Liver (tissue), 8 donors: ENCODE measurements at regions not wholly inside any gene's neighbourhood (a gene's known extent, or its start where the extent isn't known, plus 50 kb on each side); places are given as distances from the start of the nearest gene placed in this dataset.
A peak's percentile ranks its signal among the peaks of the same experiment; 100 is the strongest.

ENCODE experiments used
- DNase-seq: peaks from one replicate; pipeline ENCODE4 v3.0.0-alpha.2; 2017; ENCODE audit warnings: low spot score
- H3K27ac ChIP-seq, 2 donors: one replicate each; pipeline ENCODE4 v1.7.0; 2013; ENCODE audit warnings: inconsistent platforms in 2 of 2, low read length in 2 of 2, control low read depth in 1 of 2, low read depth in 1 of 2, mild to moderate bottlenecking in 1 of 2
- H3K27me3 ChIP-seq, 4 donors: one replicate each; pipeline versions ENCODE4 v1.6.1 to v1.7.0; 2013; ENCODE audit warnings: low read length in 3 of 4, inconsistent platforms in 1 of 4, mild to moderate bottlenecking in 1 of 4, moderate library complexity in 1 of 4; ENCODE audit not compliant: control insufficient read depth in 4 of 4, insufficient read depth in 4 of 4
- H3K36me3 ChIP-seq, 4 donors: one replicate each; pipeline versions ENCODE4 v1.6.1 to v1.7.0; 2013; ENCODE audit warnings: low read length in 3 of 4, mild to moderate bottlenecking in 3 of 4, low read depth in 1 of 4, moderate library complexity in 1 of 4; ENCODE audit not compliant: control insufficient read depth in 4 of 4, insufficient read depth in 3 of 4
- H3K4me1 ChIP-seq, 4 donors: one replicate each; pipeline versions ENCODE4 v1.6.1 to v1.7.0; 2013; ENCODE audit warnings: low read length in 3 of 4, mild to moderate bottlenecking in 3 of 4, moderate library complexity in 1 of 4; ENCODE audit not compliant: control insufficient read depth in 4 of 4, insufficient read depth in 4 of 4
- H3K4me3 ChIP-seq, 3 donors: one replicate each; pipeline versions ENCODE4 v1.6.1 to v1.7.0; 2013; ENCODE audit warnings: low read length in 3 of 3, control low read depth in 1 of 3, low read depth in 1 of 3, mild to moderate bottlenecking in 1 of 3
- H3K9ac ChIP-seq, 2 donors: one replicate each; pipeline ENCODE4 v1.7.0; 2013; ENCODE audit warnings: low read length in 2 of 2, mild to moderate bottlenecking in 2 of 2, moderate library complexity in 2 of 2, control low read depth in 1 of 2, low read depth in 1 of 2
- H3K9me3 ChIP-seq, 4 donors: one replicate each; pipeline versions ENCODE4 v1.6.1 to v1.7.0; 2013; ENCODE audit warnings: low read length in 3 of 4; ENCODE audit not compliant: control insufficient read depth in 4 of 4
- ATF3 ChIP-seq: IDR thresholded peaks from 2 replicates; pipeline ENCODE4 v1.6.1; 2016; ENCODE audit warnings: antibody characterized with exemption
- CTCF ChIP-seq: fragments of 150-350 bp; IDR thresholded peaks from 2 replicates; pipeline ENCODE4 v1.5.1; 2017; ENCODE audit warnings: improper control_type of control experiment, low read depth, low read length; ENCODE audit not compliant: missing input control
- EGR1 ChIP-seq, 2 donors: IDR thresholded peaks; 2 replicates each; pipeline ENCODE4 v1.6.1; 2016 to 2018; ENCODE audit warnings: antibody characterized with exemption in 2 of 2, low read depth in 2 of 2
- FOXA1 ChIP-seq: IDR thresholded peaks from 2 replicates; pipeline ENCODE4 v1.6.1; 2016; ENCODE audit warnings: antibody characterized with exemption
- FOXA2 ChIP-seq: IDR thresholded peaks from 2 replicates; pipeline ENCODE4 v1.6.1; 2016; ENCODE audit warnings: antibody characterized with exemption
- HNF4A ChIP-seq, 2 donors: conservative IDR thresholded peaks; 2 replicates each; pipeline ENCODE4 v1.6.1; 2016; ENCODE audit warnings: antibody characterized with exemption in 2 of 2, mild to moderate bottlenecking in 2 of 2
- HNF4G ChIP-seq: IDR thresholded peaks from 2 replicates; pipeline ENCODE4 v1.6.1; 2016; ENCODE audit warnings: antibody characterized with exemption
- JUND ChIP-seq, 2 donors: IDR thresholded peaks; 2 replicates each; pipeline ENCODE4 v1.6.1; 2016; ENCODE audit warnings: antibody characterized with exemption in 2 of 2
- MAX ChIP-seq: IDR thresholded peaks from 2 replicates; pipeline ENCODE4 v1.6.1; 2016; ENCODE audit warnings: antibody characterized with exemption
- NR2F2 ChIP-seq: IDR thresholded peaks from 2 replicates; pipeline ENCODE4 v1.6.1; 2016; ENCODE audit warnings: antibody characterized with exemption
- RAD21 ChIP-seq, 2 donors: IDR thresholded peaks; 2 replicates each; pipeline ENCODE4 v1.6.1; 2016; ENCODE audit warnings: antibody characterized with exemption in 2 of 2, mild to moderate bottlenecking in 2 of 2
- REST ChIP-seq: IDR thresholded peaks from 2 replicates; pipeline ENCODE4 v1.6.1; 2016; ENCODE audit warnings: antibody characterized with exemption, mild to moderate bottlenecking
- RXRA ChIP-seq, 2 donors: IDR thresholded peaks; 2 replicates each; pipeline ENCODE4 v1.6.1; 2017 to 2018; ENCODE audit warnings: antibody characterized with exemption in 2 of 2, mild to moderate bottlenecking in 1 of 2
- SP1 ChIP-seq: IDR thresholded peaks from 2 replicates; pipeline ENCODE4 v1.6.1; 2018; ENCODE audit warnings: antibody characterized with exemption, mild to moderate bottlenecking
- TAF1 ChIP-seq: conservative IDR thresholded peaks from 2 replicates; pipeline ENCODE4 v1.6.1; 2016; ENCODE audit warnings: antibody characterized with exemption, mild to moderate bottlenecking
- YY1 ChIP-seq: IDR thresholded peaks from 2 replicates; pipeline ENCODE4 v1.6.1; 2016; ENCODE audit warnings: antibody characterized with exemption, mild to moderate bottlenecking
- ZBTB33 ChIP-seq: IDR thresholded peaks from 2 replicates; pipeline ENCODE4 v1.6.1; 2016; ENCODE audit warnings: antibody characterized with exemption
- WGBS: extraction: QIAGEN DNeasy Blood & Tissue Kit; methylation state at CpG from one replicate; pipeline ENCODE4 v1.1.7; 2013; 5-methylcytosine and 5-hydroxymethylcytosine counted together
- donor health status: healthy.
- donor health status: healthy.
- donor health status: healthy.
- donor health status: healthy.
- donor health status: healthy.

- H3K9me3 ChIP-seq: no peaks in the 10 kb centered on the region
- H3K9ac ChIP-seq: no peak overlapping the region
- DNase-seq: no peak
- peaks cover 0 to 12% (median under 1%) of the 10 kb centered on the region in 4 donors for H3K27me3 ChIP-seq
- peaks cover 4 to 13% (median 9%) of the 10 kb centered on the region in 4 donors for H3K4me1 ChIP-seq
- H3K36me3 ChIP-seq: no peaks in the 10 kb centered on the region
- no peak for TF ChIP-seq EGR1 (IDR thresholded peaks at IDR 0.05; ENCODE audit: low read depth in 2 of 2)
- no peak for TF ChIP-seq RXRA (IDR thresholded peaks at IDR 0.05)
- no peak for TF ChIP-seq TAF1
- no peak for TF ChIP-seq MAX
- TF ChIP-seq ATF3: no peak
- no peak for TF ChIP-seq FOXA1
- no peak for TF ChIP-seq JUND (IDR thresholded peaks at IDR 0.05)
- TF ChIP-seq HNF4G: no peak
- no peak for TF ChIP-seq NR2F2
- TF ChIP-seq RAD21 (IDR thresholded peaks at IDR 0.05): no peak
- TF ChIP-seq FOXA2: no peak
- TF ChIP-seq CTCF: no peak
- no peak for TF ChIP-seq REST
- TF ChIP-seq YY1: no peak
- no peak for TF ChIP-seq SP1
- TF ChIP-seq ZBTB33: no peak
- TF ChIP-seq HNF4A (conservative IDR thresholded peaks at IDR 0.05): no peak
- 2% methylated on average over 52 of the region's 52 CpGs for WGBS
- peak overlapping the region in 1 of 3 donors; percentile 29 for H3K4me3 ChIP-seq
- no peak overlapping the region for H3K27ac ChIP-seq
Observed at GRCh38 chr14:97218691-97219430, 421.7 kb downstream of the VRK1 start.
